CD14-positive monocyte (primary cell): ENCODE measurements at regions not wholly inside any gene's neighbourhood (a gene's known extent, or its start where the extent isn't known, plus 50 kb on each side); places are given as distances from the start of the nearest gene placed in this dataset.

Source experiments
- DNase-seq, 3 donors: peaks; one replicate each; pipeline ENCODE4 v3.0.0-alpha.2; 2011 to 2022
- H2AFZ ChIP-seq: 2 replicates; pipeline ENCODE4 v1.6.0; 2012; ENCODE audit warnings: mild to moderate bottlenecking, low read depth, low read length, inconsistent platforms; ENCODE audit not compliant: insufficient read depth, poor library complexity, severe bottlenecking
- H3K27ac ChIP-seq, 2 donors: 1 replicate in 1 of 2; 2 replicates in 1 of 2; pipeline ENCODE4 v1.5.1; 2012 to 2013; ENCODE audit warnings: low read length in 2 of 2, control low read depth in 1 of 2, inconsistent platforms in 1 of 2, low read depth in 1 of 2, mild to moderate bottlenecking in 1 of 2
- H3K27me3 ChIP-seq, 2 donors: one replicate each; pipeline versions ENCODE4 v1.6.0 to v1.6.1; 2011 to 2013; ENCODE audit warnings: low read length in 2 of 2; ENCODE audit not compliant: control insufficient read depth in 2 of 2, insufficient read depth in 2 of 2
- H3K36me3 ChIP-seq, 2 donors: replicated peaks in 1 of 2; 1 replicate in 1 of 2; 2 replicates in 1 of 2; pipeline versions ENCODE4 v1.5.1 to v1.6.1; 2012 to 2013; ENCODE audit warnings: low read length in 2 of 2, control low read depth in 1 of 2, inconsistent platforms in 1 of 2, mild to moderate bottlenecking in 1 of 2; ENCODE audit not compliant: insufficient read depth in 2 of 2, control insufficient read depth in 1 of 2
- H3K4me1 ChIP-seq, 2 donors: 1 replicate in 1 of 2; 2 replicates in 1 of 2; pipeline versions ENCODE4 v1.5.1 to v1.6.1; 2012 to 2013; ENCODE audit warnings: low read length in 2 of 2, control low read depth in 1 of 2, inconsistent platforms in 1 of 2, mild to moderate bottlenecking in 1 of 2, moderate library complexity in 1 of 2; ENCODE audit not compliant: insufficient read depth in 2 of 2, control insufficient read depth in 1 of 2
- H3K4me2 ChIP-seq: replicated peaks from 2 replicates; pipeline ENCODE3; 2012; ENCODE audit warnings: low read length, moderate library complexity, mild to moderate bottlenecking; ENCODE audit not compliant: poor library complexity, severe bottlenecking; ENCODE audit errors: extremely low read depth
- H3K4me3 ChIP-seq, 3 experiments: fragments of 200-600 bp in 1 of 3; sonication (generic) in 1 of 3; replicated peaks in 1 of 3; 1 replicate in 2 of 3; 2 replicates in 1 of 3; pipeline ENCODE4 v1.5.1; 2011 to 2013; ENCODE audit warnings: low read length in 3 of 3, mild to moderate bottlenecking in 3 of 3, control low read depth in 2 of 3, low read depth in 2 of 3, inconsistent platforms in 1 of 3, moderate library complexity in 1 of 3
- H3K79me2 ChIP-seq: 2 replicates; pipeline ENCODE4 v1.6.0; 2012; ENCODE audit warnings: mild to moderate bottlenecking, control low read depth, inconsistent platforms, low read length, moderate library complexity; ENCODE audit not compliant: insufficient read depth
- H3K9ac ChIP-seq: 2 replicates; pipeline ENCODE4 v1.6.0; 2017; ENCODE audit warnings: low read length, mild to moderate bottlenecking; ENCODE audit not compliant: insufficient read depth, poor library complexity, severe bottlenecking
- H3K9me3 ChIP-seq, 2 donors: replicated peaks in 1 of 2; 1 replicate in 1 of 2; 2 replicates in 1 of 2; pipeline versions ENCODE4 v1.5.1 to v1.6.1; 2012 to 2013; ENCODE audit warnings: low read length in 2 of 2, control low read depth in 1 of 2; ENCODE audit not compliant: control insufficient read depth in 1 of 2, insufficient read depth in 1 of 2
- H4K20me1 ChIP-seq: 2 replicates; pipeline ENCODE4 v1.6.0; 2012; ENCODE audit warnings: mild to moderate bottlenecking, low read length, control low read depth, moderate library complexity; ENCODE audit not compliant: insufficient read depth
- H3K27ac Mint-ChIP-seq, 7 donors: one replicate each; pipeline ENCODE4 v1.8.0; 2020; ENCODE audit warnings: mild to moderate bottlenecking in 7 of 7, mixed read lengths in 7 of 7, moderate library complexity in 6 of 7, inconsistent platforms in 2 of 7
- H3K27me3 Mint-ChIP-seq, 3 donors: one replicate each; pipeline ENCODE4 v1.8.0; 2021 to 2022; ENCODE audit warnings: low read depth in 3 of 3, mild to moderate bottlenecking in 3 of 3, mixed read lengths in 3 of 3, moderate library complexity in 3 of 3, inconsistent platforms in 1 of 3
- H3K36me3 Mint-ChIP-seq, 2 donors: one replicate each; pipeline ENCODE4 v1.8.0; 2020; ENCODE audit warnings: mixed read lengths in 2 of 2, inconsistent platforms in 1 of 2, mild to moderate bottlenecking in 1 of 2
- H3K4me1 Mint-ChIP-seq: one replicate; pipeline ENCODE4 v1.8.0; 2020; ENCODE audit warnings: mild to moderate bottlenecking, mixed read lengths
- H3K4me3 Mint-ChIP-seq, 2 donors: one replicate each; pipeline ENCODE4 v1.8.0; 2020; ENCODE audit warnings: mild to moderate bottlenecking in 2 of 2, mixed read lengths in 2 of 2, moderate library complexity in 1 of 2
- H3K9me3 Mint-ChIP-seq, 7 donors: one replicate each; pipeline ENCODE4 v1.8.0; 2020 to 2022; ENCODE audit warnings: mixed read lengths in 7 of 7, mild to moderate bottlenecking in 6 of 7, moderate library complexity in 6 of 7, inconsistent platforms in 2 of 7
- WGBS: methylation state at CpG from one replicate; pipeline ENCODE4 v1.1.5; 2013; ENCODE audit warnings: missing lambda C conversion rate; ENCODE audit not compliant: insufficient coverage; 5-methylcytosine and 5-hydroxymethylcytosine counted together
- intact Hi-C, 2 donors: fragments of 100-400 bp; cut with micrococcal nuclease; formaldehyde crosslinking; loops; one replicate each; pipeline versions ENCODE4 v1.15.0 to v1.15.1; 2023
- TF ChIP-seq, protein P1 (sequence below): fragments of 200-600 bp; IDR thresholded peaks from one replicate; pipeline ENCODE4 v1.8.0; 2022; ENCODE audit warnings: antibody characterized with exemption, mild to moderate bottlenecking

DNA sequence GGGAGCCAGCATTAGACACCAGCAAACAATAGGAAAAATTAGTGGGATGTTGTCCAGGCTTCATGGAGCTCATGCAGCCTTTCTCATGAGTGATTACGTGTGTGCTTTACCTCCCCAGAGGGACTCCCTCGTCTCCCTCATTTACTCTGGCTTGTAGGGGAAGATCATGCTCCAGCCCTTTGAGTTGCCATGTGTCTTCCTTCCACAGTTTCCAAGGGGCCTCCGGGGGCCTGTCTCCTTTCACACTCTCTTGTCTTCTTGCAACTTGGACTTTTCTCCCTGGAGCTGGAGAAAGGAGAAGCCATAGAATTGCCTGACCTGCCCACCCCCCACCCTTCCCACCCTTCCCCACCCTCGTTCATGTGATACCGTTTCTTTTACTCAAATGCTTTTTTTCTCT is 98.7 kb downstream of the FAM43A start:
- Histone ChIP-seq H3K4me1 (peaks cover 18 to 25% of the 10 kb centered on the region in 2 donors), H3K9ac (no peak overlapping the region), H3K4me3 (no peak overlapping the region), H3K4me2 (no peak overlapping the region), H3K27me3 (no peaks in the 10 kb centered on the region), H3K36me3 (no peaks in the 10 kb centered on the region), H3K27ac (no peak overlapping the region), H3K9me3 (no peaks in the 10 kb centered on the region), H4K20me1 (no peaks in the 10 kb centered on the region), H2AFZ (no peak overlapping the region), H3K79me2 (no peaks in the 10 kb centered on the region)
- H3K27ac Mint-ChIP-seq = no peak overlapping the region
- H3K27me3 Mint-ChIP-seq = peaks cover 0 to 8% (median 2%) of the 10 kb centered on the region in 3 donors
- no peak overlapping the region for H3K4me3 Mint-ChIP-seq
- TF ChIP-seq, protein P1, sequence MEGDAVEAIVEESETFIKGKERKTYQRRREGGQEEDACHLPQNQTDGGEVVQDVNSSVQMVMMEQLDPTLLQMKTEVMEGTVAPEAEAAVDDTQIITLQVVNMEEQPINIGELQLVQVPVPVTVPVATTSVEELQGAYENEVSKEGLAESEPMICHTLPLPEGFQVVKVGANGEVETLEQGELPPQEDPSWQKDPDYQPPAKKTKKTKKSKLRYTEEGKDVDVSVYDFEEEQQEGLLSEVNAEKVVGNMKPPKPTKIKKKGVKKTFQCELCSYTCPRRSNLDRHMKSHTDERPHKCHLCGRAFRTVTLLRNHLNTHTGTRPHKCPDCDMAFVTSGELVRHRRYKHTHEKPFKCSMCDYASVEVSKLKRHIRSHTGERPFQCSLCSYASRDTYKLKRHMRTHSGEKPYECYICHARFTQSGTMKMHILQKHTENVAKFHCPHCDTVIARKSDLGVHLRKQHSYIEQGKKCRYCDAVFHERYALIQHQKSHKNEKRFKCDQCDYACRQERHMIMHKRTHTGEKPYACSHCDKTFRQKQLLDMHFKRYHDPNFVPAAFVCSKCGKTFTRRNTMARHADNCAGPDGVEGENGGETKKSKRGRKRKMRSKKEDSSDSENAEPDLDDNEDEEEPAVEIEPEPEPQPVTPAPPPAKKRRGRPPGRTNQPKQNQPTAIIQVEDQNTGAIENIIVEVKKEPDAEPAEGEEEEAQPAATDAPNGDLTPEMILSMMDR = no peak
- peaks cover 31% of the 10 kb centered on the region for H3K4me1 Mint-ChIP-seq
- no peak for DNase-seq
- intact Hi-C loops = no loop called here
- no peaks in the 10 kb centered on the region for H3K36me3 Mint-ChIP-seq
- 93% methylated on average over 2 of the region's 5 CpGs for WGBS
- H3K9me3 Mint-ChIP-seq = peaks cover 0 to 5% (median 0%) of the 10 kb centered on the region in 7 donors

DNA sequence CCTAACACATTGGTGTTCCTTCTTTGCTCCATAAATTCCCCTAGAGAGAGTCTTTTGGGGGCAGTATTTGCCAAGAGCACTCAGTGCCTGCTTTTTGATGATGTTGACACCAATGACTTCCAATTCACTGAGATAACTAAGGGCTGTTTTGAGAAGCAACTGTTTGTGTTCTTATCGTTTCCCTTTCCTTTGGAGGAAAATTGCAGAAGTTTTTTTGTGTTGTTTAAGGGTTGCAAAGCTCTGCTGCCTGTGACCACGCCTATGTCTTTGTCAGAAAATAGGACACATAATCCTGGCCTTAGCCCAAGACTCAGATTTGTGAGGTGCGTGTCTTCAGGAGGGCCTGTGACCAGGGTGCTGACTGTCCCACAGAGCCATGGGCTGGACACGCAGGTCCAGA is 99.6 kb downstream of the FAM43A start:
- Histone ChIP-seq H3K36me3 (no peaks in the 10 kb centered on the region), H3K4me1 (peaks cover 16 to 17% of the 10 kb centered on the region in 2 donors), H3K79me2 (no peaks in the 10 kb centered on the region), H3K27me3 (no peaks in the 10 kb centered on the region), H3K9ac (no peak overlapping the region), H2AFZ (peak overlapping the region; percentile 57), H3K4me2 (peak overlapping the region; percentile 26), H3K27ac (peak overlapping the region in 1 of 2 donors; percentile 76), H3K4me3 (no peak overlapping the region), H3K9me3 (no peaks in the 10 kb centered on the region), H4K20me1 (no peaks in the 10 kb centered on the region)
- H3K4me3 Mint-ChIP-seq = no peak overlapping the region
- DNase-seq = peak; percentile 14 to 25 (median 20)
- peaks cover 21% of the 10 kb centered on the region for H3K4me1 Mint-ChIP-seq
- H3K27ac Mint-ChIP-seq = peak overlapping the region in 6 of 7 donors; percentile 18 to 73 (median 60)
- H3K36me3 Mint-ChIP-seq = no peaks in the 10 kb centered on the region
- 31% methylated on average over 2 of the region's 4 CpGs for WGBS
- no peaks in the 10 kb centered on the region for H3K9me3 Mint-ChIP-seq
- peaks cover 0 to 6% (median 2%) of the 10 kb centered on the region in 3 donors for H3K27me3 Mint-ChIP-seq
- intact Hi-C loops = loop anchor here in 1 of 2 donors (5.0 kb wide), 1 partner anchor 68 kb away; no protein-coding TSS in a partner anchor
- TF ChIP-seq, protein P1 = no peak
